Mesendoderm (in vitro differentiated cells): ENCODE measurements at regions not wholly inside any gene's neighbourhood (a gene's known extent, or its start where the extent isn't known, plus 50 kb on each side); places are given as distances from the start of the nearest gene placed in this dataset.
"Not testable (repeated sequence)": the region's sequence is repeated elsewhere in the genome, so short reads cannot be mapped to it uniquely, and the experiment has no call there.

ENCODE experiments used
- DNase-seq: peaks from one replicate; pipeline ENCODE4 v3.0.0; 2013
- H2AK5ac ChIP-seq: 2 replicates; pipeline ENCODE4 v1.6.1; 2013; ENCODE audit warnings: low read length, inconsistent platforms
- H2BK120ac ChIP-seq: 2 replicates; pipeline ENCODE4 v1.6.1; 2013; ENCODE audit warnings: low read depth, mild to moderate bottlenecking, low read length, moderate library complexity, mixed read lengths
- H2BK15ac ChIP-seq: replicated peaks from 2 replicates; pipeline ENCODE4 v1.6.1; 2013; ENCODE audit warnings: low read depth, mild to moderate bottlenecking, moderate library complexity
- H2BK5ac ChIP-seq: 2 replicates; pipeline ENCODE4 v1.6.1; 2013; ENCODE audit warnings: low read length, inconsistent platforms
- H3K18ac ChIP-seq: 2 replicates; pipeline ENCODE4 v1.6.1; 2013; ENCODE audit warnings: mild to moderate bottlenecking, low read length, mixed read lengths
- H3K23ac ChIP-seq: one replicate; pipeline ENCODE4 v1.6.1; 2013; ENCODE audit warnings: low read length
- H3K27ac ChIP-seq: 2 replicates; pipeline ENCODE4 v1.5.1; 2013; ENCODE audit warnings: low read depth, mild to moderate bottlenecking, inconsistent platforms, low read length, moderate library complexity
- H3K27me3 ChIP-seq: 2 replicates; pipeline ENCODE4 v1.6.1; 2013; ENCODE audit warnings: low read length, control low read depth, mild to moderate bottlenecking, inconsistent platforms; ENCODE audit not compliant: insufficient read depth, poor library complexity
- H3K36me3 ChIP-seq: 2 replicates; pipeline ENCODE4 v1.6.1; 2013; ENCODE audit warnings: low read length, inconsistent platforms; ENCODE audit not compliant: control insufficient read depth, insufficient read depth
- H3K4ac ChIP-seq: one replicate; pipeline ENCODE4 v1.6.1; 2013; ENCODE audit warnings: low read depth, mild to moderate bottlenecking, low read length, moderate library complexity
- H3K4me1 ChIP-seq: 2 replicates; pipeline ENCODE4 v1.6.1; 2013; ENCODE audit warnings: low read depth, low read length, inconsistent platforms; ENCODE audit not compliant: control insufficient read depth
- H3K4me2 ChIP-seq: 2 replicates; pipeline ENCODE4 v1.6.1; 2013; ENCODE audit warnings: low read length
- H3K4me3 ChIP-seq: 2 replicates; pipeline ENCODE4 v1.5.1; 2013; ENCODE audit warnings: mild to moderate bottlenecking, low read length
- H3K56ac ChIP-seq: one replicate; pipeline ENCODE4 v1.6.1; 2013; ENCODE audit warnings: low read length
- H3K79me1 ChIP-seq: 2 replicates; pipeline ENCODE4 v1.6.1; 2013; ENCODE audit warnings: low read length, inconsistent platforms
- H3K79me2 ChIP-seq: 2 replicates; pipeline ENCODE4 v1.6.1; 2013; ENCODE audit warnings: mild to moderate bottlenecking, low read length; ENCODE audit not compliant: control insufficient read depth, insufficient read depth
- H3K9ac ChIP-seq: 2 replicates; pipeline ENCODE4 v1.6.1; 2013; ENCODE audit warnings: low read length, inconsistent platforms
- H4K5ac ChIP-seq: one replicate; pipeline ENCODE4 v1.6.1; 2013; ENCODE audit warnings: low read length
- H4K8ac ChIP-seq: one replicate; pipeline ENCODE4 v1.6.1; 2013; ENCODE audit warnings: low read depth, mild to moderate bottlenecking, control low read depth, low read length, moderate library complexity
- WGBS: extraction: QIAGEN DNeasy Blood & Tissue Kit; methylation state at CpG from one replicate; pipeline ENCODE4 v1.1.7; 2013; ENCODE audit warnings: low lambda C conversion rate, missing lambda C conversion rate; ENCODE audit not compliant: insufficient coverage; ENCODE audit errors: extremely low coverage; 5-methylcytosine and 5-hydroxymethylcytosine counted together

DNA sequence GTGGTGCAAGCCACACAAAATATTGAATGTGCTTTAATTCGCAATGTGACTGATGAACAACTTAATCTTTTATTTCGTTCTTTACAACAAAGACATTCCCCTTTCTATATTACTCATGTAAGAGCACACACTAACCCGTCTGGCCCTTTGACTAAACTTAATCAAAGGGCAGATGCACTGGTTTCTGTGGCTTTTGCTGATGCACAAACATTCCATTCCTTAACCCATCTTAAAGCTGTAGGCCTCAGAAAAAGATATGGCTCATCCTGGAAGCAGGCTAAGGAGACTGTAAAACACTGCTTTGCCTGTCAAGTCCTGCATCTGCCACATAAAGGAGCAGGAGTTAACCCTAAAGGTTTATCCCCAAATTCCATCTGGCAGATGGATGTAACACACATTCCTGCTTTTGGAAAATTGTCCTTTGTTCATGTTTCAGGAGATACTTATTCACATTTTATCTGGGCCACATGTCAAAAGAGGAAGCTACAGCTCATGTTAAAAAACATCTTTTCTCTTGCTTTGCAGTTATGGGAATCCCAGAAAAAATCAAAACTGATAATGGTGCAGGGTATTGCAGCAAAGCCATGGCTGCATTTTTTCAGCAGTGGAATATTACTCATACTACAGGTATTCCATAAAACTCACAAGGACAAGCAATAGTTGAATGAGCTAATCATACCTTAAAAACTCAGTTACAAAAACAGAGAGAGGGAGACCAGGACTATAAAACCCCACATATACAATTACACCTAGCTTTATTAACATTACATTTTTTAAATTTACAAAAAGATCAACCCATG lies 137.2 kb downstream of the AHSP start:
- Histone ChIP-seq H3K27ac (no peak overlapping the region), H4K8ac (no peak overlapping the region), H3K36me3 (no peaks in the 10 kb centered on the region), H4K5ac (no peak overlapping the region), H3K9ac (no peak overlapping the region), H3K4me2 (no peak overlapping the region), H3K4ac (no peak overlapping the region), H3K56ac (no peak overlapping the region), H2AK5ac (no peak overlapping the region), H3K79me1 (no peaks in the 10 kb centered on the region), H3K4me1 (no peaks in the 10 kb centered on the region), H2BK15ac (no peak overlapping the region), H3K27me3 (no peaks in the 10 kb centered on the region), H2BK5ac (no peak overlapping the region), H3K4me3 (no peak overlapping the region), H3K18ac (no peak overlapping the region), H2BK120ac (no peak overlapping the region), H3K23ac (no peak overlapping the region), H3K79me2 (no peaks in the 10 kb centered on the region)
- no CpG with 5 or more reads among the region's 3 CpGs for WGBS
- DNase-seq = no peak

GRCh38 chr16:31674686-31675085 lies 147.0 kb downstream of the AHSP start:
- no peaks in the 10 kb centered on the region for H3K4me1 ChIP-seq
- no peak overlapping the region for H2BK5ac ChIP-seq
- H2BK120ac ChIP-seq = no peak overlapping the region
- H3K27ac ChIP-seq = no peak overlapping the region
- no peaks in the 10 kb centered on the region for H3K79me2 ChIP-seq
- H2BK15ac ChIP-seq = no peak overlapping the region
- H4K8ac ChIP-seq = no peak overlapping the region
- no peak overlapping the region for H3K18ac ChIP-seq
- H3K4me2 ChIP-seq = no peak overlapping the region
- no peak overlapping the region for H3K4ac ChIP-seq
- H3K9ac ChIP-seq = no peak overlapping the region
- H2AK5ac ChIP-seq = no peak overlapping the region
- H3K4me3 ChIP-seq = no peak overlapping the region
- H3K56ac ChIP-seq = no peak overlapping the region
- no peak for DNase-seq
- no CpG with 5 or more reads among the region's 1 CpG for WGBS
- no peak overlapping the region for H4K5ac ChIP-seq
- no peaks in the 10 kb centered on the region for H3K36me3 ChIP-seq
- no peaks in the 10 kb centered on the region for H3K79me1 ChIP-seq
- H3K27me3 ChIP-seq = no peaks in the 10 kb centered on the region
- H3K23ac ChIP-seq = no peak overlapping the region

DNA sequence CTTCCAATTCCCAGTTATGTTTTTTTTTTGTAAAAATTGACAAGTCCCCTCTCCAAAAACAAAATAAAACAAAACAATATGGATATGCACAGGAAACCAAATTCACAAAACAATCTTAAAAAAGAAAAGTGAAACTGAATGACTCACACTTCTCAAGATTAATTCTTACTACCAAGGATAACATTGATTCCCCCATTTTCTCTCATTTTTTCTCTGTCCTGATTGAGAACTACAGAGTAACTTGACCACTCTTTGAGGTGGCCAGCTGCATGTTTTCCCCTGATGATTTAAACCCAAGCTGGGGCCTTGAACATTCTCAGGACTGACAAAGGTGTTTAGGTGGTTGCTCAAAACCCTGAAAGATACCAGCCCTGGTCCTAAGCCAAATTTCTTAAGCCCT lies 149.0 kb downstream of the AHSP start:
- Histone ChIP-seq H3K4me2 (no peak overlapping the region), H2BK5ac (no peak overlapping the region), H3K27me3 (no peaks in the 10 kb centered on the region), H2BK120ac (no peak overlapping the region), H4K5ac (no peak overlapping the region), H3K4ac (no peak overlapping the region), H3K79me1 (no peaks in the 10 kb centered on the region), H3K18ac (no peak overlapping the region), H3K9ac (no peak overlapping the region), H2BK15ac (no peak overlapping the region), H3K4me1 (no peaks in the 10 kb centered on the region), H2AK5ac (no peak overlapping the region), H3K79me2 (no peaks in the 10 kb centered on the region), H3K23ac (no peak overlapping the region), H3K56ac (no peak overlapping the region), H4K8ac (no peak overlapping the region), H3K4me3 (no peak overlapping the region), H3K36me3 (no peaks in the 10 kb centered on the region), H3K27ac (no peak overlapping the region)
- DNase-seq = no peak

DNA sequence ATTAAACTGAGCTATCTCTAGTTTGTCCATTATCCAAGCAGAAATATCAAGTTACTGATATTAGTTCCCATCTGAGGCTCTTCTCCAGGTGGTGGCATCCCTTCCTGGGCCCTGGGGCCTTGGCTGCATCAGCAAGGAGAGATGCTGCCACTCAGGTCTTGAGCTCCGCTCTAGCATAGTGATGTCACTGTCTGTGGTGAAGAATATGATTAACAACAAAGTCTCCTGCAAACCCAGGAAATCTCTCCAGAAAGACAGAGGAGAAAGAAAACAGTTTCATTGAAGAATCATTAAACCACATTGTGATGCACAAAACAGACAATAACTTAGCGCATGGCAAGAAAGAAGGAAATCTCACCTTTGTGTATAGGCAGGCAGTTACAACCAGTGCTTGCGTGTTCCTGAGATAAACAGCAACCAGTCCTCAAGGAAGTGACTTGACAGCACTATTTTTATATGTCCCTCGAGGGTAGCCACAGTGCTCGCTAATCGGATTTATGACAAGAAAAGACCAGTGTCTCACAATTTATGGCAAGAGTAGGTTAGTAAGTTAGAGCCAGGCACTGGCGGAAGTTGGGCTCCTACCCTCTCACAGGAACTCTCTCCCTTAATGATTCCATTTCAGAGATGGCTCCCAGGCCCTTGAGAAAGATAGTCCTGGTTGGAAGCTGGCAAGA lies 151.1 kb downstream of the AHSP start:
- Histone ChIP-seq H3K27ac (no peak overlapping the region), H3K9ac (no peak overlapping the region), H3K18ac (no peak overlapping the region), H3K4ac (no peak overlapping the region), H3K4me2 (no peak overlapping the region), H2BK5ac (no peak overlapping the region), H3K36me3 (no peaks in the 10 kb centered on the region), H3K4me3 (no peak overlapping the region), H3K79me1 (no peaks in the 10 kb centered on the region), H3K4me1 (no peaks in the 10 kb centered on the region), H3K23ac (no peak overlapping the region), H3K79me2 (no peaks in the 10 kb centered on the region), H2BK15ac (no peak overlapping the region), H3K27me3 (no peaks in the 10 kb centered on the region), H3K56ac (no peak overlapping the region), H2AK5ac (no peak overlapping the region), H4K5ac (no peak overlapping the region), H4K8ac (no peak overlapping the region), H2BK120ac (no peak overlapping the region)
- WGBS = no CpG with 5 or more reads among the region's 7 CpGs
- DNase-seq = no peak

- H3K79me2 ChIP-seq, H2BK120ac ChIP-seq, H3K4me3 ChIP-seq, H3K27ac ChIP-seq, H4K8ac ChIP-seq, H2AK5ac ChIP-seq, H3K56ac ChIP-seq, H3K27me3 ChIP-seq, H3K4ac ChIP-seq, DNase-seq, H3K4me1 ChIP-seq, H3K36me3 ChIP-seq, H3K79me1 ChIP-seq, H3K4me2 ChIP-seq, H3K18ac ChIP-seq, H4K5ac ChIP-seq, H2BK5ac ChIP-seq, H2BK15ac ChIP-seq, H3K23ac ChIP-seq, H3K9ac ChIP-seq: not testable (repeated sequence)
- no CpG with 5 or more reads among the region's 2 CpGs for WGBS
Measured at GRCh38 chr16:31689331-31689730, 161.6 kb downstream of the AHSP start.

GRCh38 chr16:31692338-31692737 lies 164.6 kb downstream of the AHSP start:
- not testable (repeated sequence) for H3K4ac ChIP-seq, H3K79me2 ChIP-seq, H3K56ac ChIP-seq, H3K4me3 ChIP-seq, H3K36me3 ChIP-seq, H4K5ac ChIP-seq, H4K8ac ChIP-seq, H2BK15ac ChIP-seq, H2BK5ac ChIP-seq, H3K27ac ChIP-seq, H3K4me1 ChIP-seq, H3K23ac ChIP-seq, H2BK120ac ChIP-seq, H3K79me1 ChIP-seq, H3K27me3 ChIP-seq, H3K4me2 ChIP-seq, H3K18ac ChIP-seq, H2AK5ac ChIP-seq, DNase-seq, H3K9ac ChIP-seq
- no CpG with 5 or more reads among the region's 3 CpGs for whole genome bisulfite sequencing
